Vagina (tissue), 2 donors: ENCODE measurements at regions not wholly inside any gene's neighbourhood (a gene's known extent, or its start where the extent isn't known, plus 50 kb on each side); places are given as distances from the start of the nearest gene placed in this dataset.

Experiments used
- DNase-seq, 2 donors: peaks; one replicate each; pipeline ENCODE4 v3.0.0-alpha.2; 2017; ENCODE audit errors: extremely low spot score in 2 of 2
- H3K27ac ChIP-seq: fragments of 200-600 bp; sonication (generic); one replicate; pipeline ENCODE4 v1.5.1; 2019
- H3K27me3 ChIP-seq: fragments of 200-600 bp; sonication (generic); one replicate; pipeline ENCODE4 v1.5.1; 2019
- H3K36me3 ChIP-seq, 2 donors: fragments of 200-600 bp; sonication (generic); one replicate each; pipeline ENCODE4 v1.5.1; 2017 to 2019
- H3K4me1 ChIP-seq: fragments of 200-600 bp; sonication (generic); one replicate; pipeline ENCODE4 v1.5.1; 2019
- H3K4me3 ChIP-seq, 2 donors: fragments of 200-600 bp; sonication (generic); 1 replicate in 1 of 2; 2 replicates in 1 of 2; pipeline ENCODE4 v1.5.1; 2016 to 2019
- H3K9me3 ChIP-seq: fragments of 200-600 bp; sonication (generic); one replicate; pipeline ENCODE4 v1.5.1; 2019
- POLR2A ChIP-seq, 2 donors: fragments of 450-650 bp; IDR thresholded peaks; one replicate each; pipeline ENCODE4 v1.6.1; 2017; ENCODE audit warnings: antibody characterized with exemption in 2 of 2, mild to moderate bottlenecking in 2 of 2, moderate library complexity in 2 of 2
- POLR2AphosphoS5 ChIP-seq, 2 donors: sonication (generic); formaldehyde crosslinking; IDR thresholded peaks; one replicate each; pipeline ENCODE4 v1.9.0; 2017; ENCODE audit warnings: antibody characterized with exemption in 2 of 2, mild to moderate bottlenecking in 2 of 2, low read depth in 1 of 2; ENCODE audit not compliant: insufficient read depth in 1 of 2
- intact Hi-C: fragments of 100-400 bp; cut with DNase I; formaldehyde crosslinking; loops from one replicate; pipeline ENCODE4 v1.15.1; 2023
- TF ChIP-seq, protein P1 (sequence below), 3 experiments: fragments of 450-650 bp in 2 of 3; fragments of 200-600 bp in 1 of 3; sonication (generic) in 1 of 3; IDR thresholded peaks; one replicate each; pipeline ENCODE4 v1.5.1; 2017 to 2019; ENCODE audit warnings: antibody characterized with exemption in 3 of 3, mild to moderate bottlenecking in 2 of 3, moderate library complexity in 2 of 3

DNA sequence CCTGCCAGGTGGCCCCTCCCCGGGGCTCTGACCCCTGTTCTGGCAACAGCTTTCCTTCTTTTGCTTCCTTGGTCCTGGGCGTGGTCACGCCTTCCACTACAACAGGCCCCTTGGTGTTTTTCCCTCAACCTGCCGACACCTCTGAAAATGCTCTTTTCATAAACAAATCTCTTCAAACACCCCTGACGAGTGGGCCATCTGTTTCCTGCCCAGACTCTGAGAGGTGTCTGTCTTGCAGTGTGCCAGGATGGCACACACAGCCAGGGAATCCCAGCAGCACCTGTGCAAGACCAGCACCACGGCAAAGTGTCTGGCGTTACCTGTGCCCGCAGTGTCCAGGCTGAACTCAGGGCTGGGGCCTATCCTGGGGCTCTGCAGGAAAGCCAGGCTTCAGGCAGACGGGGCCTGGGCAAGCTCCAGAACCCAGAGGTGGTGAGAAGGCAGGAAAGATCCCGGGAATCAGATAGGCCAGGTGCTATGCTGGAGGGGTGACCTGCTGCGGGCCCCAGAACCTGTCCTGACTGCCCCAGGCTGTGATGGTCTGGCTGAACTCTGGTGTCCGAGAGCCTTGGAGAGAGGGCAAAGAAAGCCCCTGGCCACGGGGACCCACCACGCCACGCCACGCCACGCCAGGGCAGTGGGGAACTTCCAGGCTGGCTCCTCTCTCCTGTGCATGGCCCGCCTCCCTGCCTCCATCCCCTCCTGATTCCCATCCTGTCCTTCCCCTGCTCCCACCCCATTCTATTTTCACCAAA lies 88.9 kb downstream of the SIK1 start:
- H3K27ac ChIP-seq, result no peak overlapping the region
- intact Hi-C loops, result no loop called here
- no peaks in the 10 kb centered on the region for H3K9me3 ChIP-seq
- peaks cover 33% of the 10 kb centered on the region for H3K4me1 ChIP-seq
- no peak overlapping the region for H3K4me3 ChIP-seq
- no peak for DNase-seq
- no peak for TF ChIP-seq POLR2A (IDR thresholded peaks at IDR 0.05)
- TF ChIP-seq, protein P1, sequence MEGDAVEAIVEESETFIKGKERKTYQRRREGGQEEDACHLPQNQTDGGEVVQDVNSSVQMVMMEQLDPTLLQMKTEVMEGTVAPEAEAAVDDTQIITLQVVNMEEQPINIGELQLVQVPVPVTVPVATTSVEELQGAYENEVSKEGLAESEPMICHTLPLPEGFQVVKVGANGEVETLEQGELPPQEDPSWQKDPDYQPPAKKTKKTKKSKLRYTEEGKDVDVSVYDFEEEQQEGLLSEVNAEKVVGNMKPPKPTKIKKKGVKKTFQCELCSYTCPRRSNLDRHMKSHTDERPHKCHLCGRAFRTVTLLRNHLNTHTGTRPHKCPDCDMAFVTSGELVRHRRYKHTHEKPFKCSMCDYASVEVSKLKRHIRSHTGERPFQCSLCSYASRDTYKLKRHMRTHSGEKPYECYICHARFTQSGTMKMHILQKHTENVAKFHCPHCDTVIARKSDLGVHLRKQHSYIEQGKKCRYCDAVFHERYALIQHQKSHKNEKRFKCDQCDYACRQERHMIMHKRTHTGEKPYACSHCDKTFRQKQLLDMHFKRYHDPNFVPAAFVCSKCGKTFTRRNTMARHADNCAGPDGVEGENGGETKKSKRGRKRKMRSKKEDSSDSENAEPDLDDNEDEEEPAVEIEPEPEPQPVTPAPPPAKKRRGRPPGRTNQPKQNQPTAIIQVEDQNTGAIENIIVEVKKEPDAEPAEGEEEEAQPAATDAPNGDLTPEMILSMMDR (IDR thresholded peaks at IDR 0.05), result no peak
- no peak for TF ChIP-seq POLR2AphosphoS5 (IDR thresholded peaks at IDR 0.05; ENCODE audit: insufficient read depth in 1 of 2, low read depth in 1 of 2)
- no peaks in the 10 kb centered on the region for H3K27me3 ChIP-seq
- H3K36me3 ChIP-seq, result no peaks in the 10 kb centered on the region

DNA sequence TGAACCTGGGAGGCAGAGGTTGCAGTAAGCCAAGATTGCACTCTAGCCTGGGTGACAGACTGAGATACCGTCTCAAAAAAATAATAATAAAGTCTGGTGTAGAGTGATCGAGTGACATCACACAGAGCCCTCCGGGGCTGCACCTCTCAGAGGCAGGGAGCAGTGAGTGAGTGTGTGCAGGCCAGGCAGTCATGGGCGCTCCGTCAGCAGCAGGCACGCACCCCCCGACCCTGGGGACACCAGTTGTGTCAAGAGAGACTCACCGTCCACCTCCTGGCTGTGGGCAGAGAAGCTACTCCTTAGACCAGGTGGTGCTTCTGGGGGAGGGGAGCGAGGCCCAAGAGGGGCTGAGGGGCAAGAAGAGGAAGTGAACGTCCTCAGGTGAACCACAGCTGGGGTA lies 91.8 kb downstream of the SIK1 start:
- Histone ChIP-seq H3K27ac (no peak overlapping the region), H3K27me3 (no peaks in the 10 kb centered on the region), H3K36me3 (no peaks in the 10 kb centered on the region), H3K4me1 (peaks cover 28% of the 10 kb centered on the region), H3K9me3 (no peaks in the 10 kb centered on the region), H3K4me3 (no peak overlapping the region)
- TF ChIP-seq POLR2A (IDR thresholded peaks at IDR 0.05), result no peak
- no peak for TF ChIP-seq POLR2AphosphoS5 (IDR thresholded peaks at IDR 0.05; ENCODE audit: insufficient read depth in 1 of 2, low read depth in 1 of 2)
- TF ChIP-seq, protein P1 (IDR thresholded peaks at IDR 0.05), result no peak
- no peak for DNase-seq
- intact Hi-C loops, result no loop called here

- H3K27ac ChIP-seq, result no peak overlapping the region
- intact Hi-C loops, result no loop called here
- H3K36me3 ChIP-seq, result no peaks in the 10 kb centered on the region
- peaks cover 28% of the 10 kb centered on the region for H3K4me1 ChIP-seq
- no peak overlapping the region for H3K4me3 ChIP-seq
- TF ChIP-seq POLR2A (IDR thresholded peaks at IDR 0.05) (no peak), POLR2AphosphoS5 (IDR thresholded peaks at IDR 0.05; ENCODE audit: insufficient read depth in 1 of 2, low read depth in 1 of 2) (no peak)
- TF ChIP-seq, protein P1 (IDR thresholded peaks at IDR 0.05), result no peak
- H3K9me3 ChIP-seq, result no peaks in the 10 kb centered on the region
- no peak for DNase-seq
- no peaks in the 10 kb centered on the region for H3K27me3 ChIP-seq
Observed at GRCh38 chr21:43334214-43334958, 92.5 kb downstream of the SIK1 start.

DNA sequence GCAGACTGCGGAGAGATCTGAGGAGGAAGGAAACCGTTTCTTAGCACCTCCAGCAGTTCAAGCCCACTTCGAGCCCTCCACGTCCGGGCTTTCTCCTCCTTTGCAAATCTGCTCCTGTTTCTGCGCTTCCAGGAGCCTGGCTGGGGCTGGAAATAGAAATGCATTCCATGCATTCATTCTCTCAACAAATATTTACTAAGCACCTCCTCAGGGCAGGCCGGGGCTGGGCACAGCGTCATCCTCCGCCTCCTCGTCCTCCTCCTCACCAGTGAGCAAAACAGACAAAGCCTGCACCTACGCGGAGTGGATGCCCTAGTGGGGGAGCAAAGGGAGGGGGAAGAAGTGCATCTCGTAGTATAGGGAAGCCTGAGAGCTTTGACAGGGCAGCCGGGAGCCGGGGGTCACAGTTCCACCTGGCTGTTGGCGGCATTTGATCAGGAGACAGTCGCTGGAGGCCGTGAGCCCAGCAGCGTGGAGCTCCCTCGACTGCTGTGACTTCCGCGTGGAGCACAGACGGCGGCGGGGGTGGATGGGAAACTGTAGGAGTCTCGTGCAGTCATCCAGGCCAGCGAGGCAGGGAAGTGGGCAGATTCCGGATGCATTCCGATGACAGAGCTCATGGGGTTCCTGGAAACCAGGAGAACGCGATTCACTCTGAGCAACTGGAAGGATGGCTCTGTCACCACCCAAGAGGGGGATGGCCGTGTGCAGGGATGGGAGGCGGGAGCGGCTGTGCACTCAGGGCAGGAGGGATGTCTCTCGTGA lies 93.5 kb downstream of the SIK1 start:
- peaks cover 28% of the 10 kb centered on the region for H3K4me1 ChIP-seq
- no peak for DNase-seq
- peak overlapping the region; percentile 66 for H3K27ac ChIP-seq
- peak overlapping the region; percentile 8 to 16 for H3K4me3 ChIP-seq
- no peaks in the 10 kb centered on the region for H3K27me3 ChIP-seq
- intact Hi-C loops, result no loop called here
- no peaks in the 10 kb centered on the region for H3K36me3 ChIP-seq
- TF ChIP-seq POLR2A (IDR thresholded peaks at IDR 0.05), result no peak
- TF ChIP-seq POLR2AphosphoS5 (IDR thresholded peaks at IDR 0.05; ENCODE audit: insufficient read depth in 1 of 2, low read depth in 1 of 2), result peak in 1 of 2 donors; percentile 38
- TF ChIP-seq, protein P1 (IDR thresholded peaks at IDR 0.05), result no peak
- H3K9me3 ChIP-seq, result no peaks in the 10 kb centered on the region
